ENCODE measurements at regions not wholly inside any gene's neighbourhood (a gene's known extent, or its start where the extent isn't known, plus 50 kb on each side); places are given as distances from the start of the nearest gene placed in this dataset.

DNA sequence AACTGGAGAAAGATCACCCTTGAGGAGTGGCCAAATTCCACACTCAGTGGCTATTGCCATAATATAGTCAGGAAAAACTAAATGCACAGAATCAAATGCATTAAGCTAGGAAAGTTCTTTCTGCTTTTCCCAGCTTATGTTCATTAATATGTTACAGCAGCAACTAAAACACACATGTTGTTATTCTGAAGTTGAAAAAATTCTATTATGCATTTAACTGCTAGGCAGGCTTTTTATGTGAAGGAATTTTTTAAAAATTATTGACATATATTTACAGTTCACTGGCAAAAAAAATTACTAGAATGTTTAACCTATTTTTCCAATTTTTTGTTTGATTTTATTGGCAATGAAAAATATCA, 135.2 kb upstream of the IL12A start:
- no peaks in the 10 kb centered on the region for H3K27me3 ChIP-seq (ENCODE audit: control insufficient read depth, extremely low read depth, insufficient read depth, low read length)

DNA sequence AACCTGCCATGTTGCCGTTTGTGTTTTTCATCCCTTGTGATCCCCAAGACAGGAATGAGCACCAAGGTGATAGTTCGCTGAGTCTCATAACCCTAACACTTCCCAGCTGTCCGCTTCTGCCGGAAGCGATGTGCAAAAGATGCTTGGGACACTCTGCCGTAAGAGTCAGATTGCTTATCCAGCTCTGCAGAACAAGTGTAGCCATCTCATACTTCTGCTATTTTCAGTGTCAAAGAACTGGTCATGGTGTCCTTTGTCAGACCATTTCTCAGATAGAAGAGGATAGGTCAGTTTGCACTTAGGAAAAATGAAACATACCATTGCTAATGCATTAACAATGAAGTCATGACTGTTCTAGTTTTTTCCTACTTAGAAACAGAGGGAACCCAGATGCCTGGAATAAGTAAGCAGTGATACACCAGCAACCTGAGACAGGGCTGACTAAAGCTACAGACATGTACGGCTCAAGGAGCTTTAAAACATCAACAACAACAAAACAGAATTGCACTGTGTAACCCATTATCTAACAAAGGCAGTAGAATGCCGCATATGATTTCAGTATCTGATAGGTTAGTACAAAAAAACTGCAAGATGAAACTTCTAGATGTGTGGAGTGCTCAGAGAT, 134.0 kb upstream of the IL12A start:
- dilution Hi-C loops (cut with MboI; ENCODE audit: extremely low pct_ligation_motif_present, low sequenced_read_pairs) = no loop called here
- H3K36me3 ChIP-seq (ENCODE audit: control insufficient read depth in 2 of 2, extremely low read depth in 1 of 2, insufficient read depth in 2 of 2, low read length in 2 of 2) = no peaks in the 10 kb centered on the region
- no peaks in the 10 kb centered on the region for H3K9me1 ChIP-seq (ENCODE audit: control insufficient read depth, extremely low read depth, insufficient read depth, low read length)
- no peaks in the 10 kb centered on the region for H3K27me3 ChIP-seq (ENCODE audit: control insufficient read depth, extremely low read depth, insufficient read depth, low read length)
- peak overlapping the region; percentile 65 for H3K4me2 ChIP-seq (ENCODE audit: control insufficient read depth, extremely low read depth, insufficient read depth, low read depth, low read length)
- H3K79me2 ChIP-seq (ENCODE audit: control insufficient read depth, insufficient read depth, low read length) = peaks cover 61% of the 10 kb centered on the region
- FAIRE-seq = peak; percentile 93
- H4K20me1 ChIP-seq (ENCODE audit: control insufficient read depth, extremely low read depth, insufficient read depth, low read length) = no peaks in the 10 kb centered on the region
- H2AFZ ChIP-seq (ENCODE audit: control insufficient read depth, low read length) = no peak overlapping the region
- peak overlapping the region; percentile 77 for H3K27ac ChIP-seq (ENCODE audit: control insufficient read depth, insufficient read depth, low read length)
- H3K4me3 ChIP-seq (ENCODE audit: control insufficient read depth in 2 of 3, extremely low read depth in 1 of 3, insufficient read depth in 2 of 3, low read depth in 1 of 3, low read length in 3 of 3) = peak overlapping the region in 1 of 3 experiments; percentile 31
- H3K4me1 ChIP-seq (ENCODE audit: control insufficient read depth, extremely low read depth, insufficient read depth, low read length) = peaks cover 48% of the 10 kb centered on the region
- peak; percentile 85 for DNase-seq (ENCODE audit: low read depth, low spot score)
- H3K9ac ChIP-seq (ENCODE audit: control insufficient read depth, extremely low read depth, insufficient read depth, low read length) = no peak overlapping the region
- no peaks in the 10 kb centered on the region for H3K9me3 ChIP-seq (ENCODE audit: control insufficient read depth, low read depth, low read length)
- TF ChIP-seq EZH2 (IDR thresholded peaks at IDR 0.05; ENCODE audit: low read length) = no peak
- TF ChIP-seq CTCF (optimal IDR thresholded peaks at IDR 0.05 in 1 of 3, IDR thresholded peaks at IDR 0.05 in 1 of 3, conservative IDR thresholded peaks at IDR 0.05 in 1 of 3; ENCODE audit: extremely low read depth in 1 of 3, insufficient read depth in 2 of 3, low read length in 3 of 3) = no peak

More for the DNA sequence above, 135.2 kb upstream of the IL12A start:
- H3K27ac ChIP-seq (ENCODE audit: control insufficient read depth, insufficient read depth, low read length) = peak overlapping the region; percentile 77
- H2AFZ ChIP-seq (ENCODE audit: control insufficient read depth, low read length) = no peak overlapping the region
- FAIRE-seq = no peak
- dilution Hi-C loops (cut with MboI; ENCODE audit: extremely low pct_ligation_motif_present, low sequenced_read_pairs) = no loop called here
- H3K4me1 ChIP-seq (ENCODE audit: control insufficient read depth, extremely low read depth, insufficient read depth, low read length) = peaks cover 37% of the 10 kb centered on the region
- H3K9me1 ChIP-seq (ENCODE audit: control insufficient read depth, extremely low read depth, insufficient read depth, low read length) = no peaks in the 10 kb centered on the region
- no peak for TF ChIP-seq EZH2 (IDR thresholded peaks at IDR 0.05; ENCODE audit: low read length)
- TF ChIP-seq CTCF (optimal IDR thresholded peaks at IDR 0.05 in 1 of 3, IDR thresholded peaks at IDR 0.05 in 1 of 3, conservative IDR thresholded peaks at IDR 0.05 in 1 of 3; ENCODE audit: extremely low read depth in 1 of 3, insufficient read depth in 2 of 3, low read length in 3 of 3) = no peak
- H3K36me3 ChIP-seq (ENCODE audit: control insufficient read depth in 2 of 2, extremely low read depth in 1 of 2, insufficient read depth in 2 of 2, low read length in 2 of 2) = no peaks in the 10 kb centered on the region
- peak overlapping the region; percentile 67 for H3K4me2 ChIP-seq (ENCODE audit: control insufficient read depth, extremely low read depth, insufficient read depth, low read depth, low read length)
- no peak overlapping the region for H3K9ac ChIP-seq (ENCODE audit: control insufficient read depth, extremely low read depth, insufficient read depth, low read length)
- peak overlapping the region in 1 of 3 experiments; percentile 46 for H3K4me3 ChIP-seq (ENCODE audit: control insufficient read depth in 2 of 3, extremely low read depth in 1 of 3, insufficient read depth in 2 of 3, low read depth in 1 of 3, low read length in 3 of 3)
- no peaks in the 10 kb centered on the region for H3K9me3 ChIP-seq (ENCODE audit: control insufficient read depth, low read depth, low read length)
- DNase-seq (ENCODE audit: low read depth, low spot score) = no peak
- no peaks in the 10 kb centered on the region for H4K20me1 ChIP-seq (ENCODE audit: control insufficient read depth, extremely low read depth, insufficient read depth, low read length)
- H3K79me2 ChIP-seq (ENCODE audit: control insufficient read depth, insufficient read depth, low read length) = peaks cover 65% of the 10 kb centered on the region
